ENCODE measurements at regions not wholly inside any gene's neighbourhood (a gene's known extent, or its start where the extent isn't known, plus 50 kb on each side); places are given as distances from the start of the nearest gene placed in this dataset.
A peak's percentile ranks its signal among the peaks of the same experiment; 100 is the strongest.
"Not testable (repeated sequence)": the region's sequence is repeated elsewhere in the genome, so short reads cannot be mapped to it uniquely, and the experiment has no call there.

- H3K4me3 Mint-ChIP-seq, result no peak overlapping the region
- peaks cover 5% of the 10 kb centered on the region for H3K36me3 Mint-ChIP-seq
- H3K27me3 Mint-ChIP-seq, result no peaks in the 10 kb centered on the region
- no peaks in the 10 kb centered on the region for H3K9me3 Mint-ChIP-seq
- peaks cover 49% of the 10 kb centered on the region for H3K4me1 Mint-ChIP-seq
- H3K27ac Mint-ChIP-seq, result peak overlapping the region; percentile 17
Observed at GRCh38 chr9:750249-750967, 91.1 kb upstream of the DMRT1 start.

- Mint-ChIP-seq H3K9me3 (no peaks in the 10 kb centered on the region), H3K4me3 (no peak overlapping the region), H3K36me3 (no peaks in the 10 kb centered on the region), H3K27ac (peak overlapping the region; percentile 6), H3K4me1 (peaks cover 49% of the 10 kb centered on the region), H3K27me3 (no peaks in the 10 kb centered on the region)
Observed at GRCh38 chr9:751137-752051, 90.1 kb upstream of the DMRT1 start.

- Mint-ChIP-seq H3K4me3 (no peak overlapping the region), H3K27ac (peak overlapping the region; percentile 27), H3K9me3 (no peaks in the 10 kb centered on the region), H3K4me1 (peaks cover 49% of the 10 kb centered on the region), H3K27me3 (no peaks in the 10 kb centered on the region), H3K36me3 (no peaks in the 10 kb centered on the region)
Observed at GRCh38 chr9:752201-752600, 89.3 kb upstream of the DMRT1 start.

GRCh38 chr9:752681-753200, 88.8 kb upstream of the DMRT1 start:
- no peaks in the 10 kb centered on the region for H3K9me3 Mint-ChIP-seq
- no peaks in the 10 kb centered on the region for H3K27me3 Mint-ChIP-seq
- peaks cover 44% of the 10 kb centered on the region for H3K4me1 Mint-ChIP-seq
- no peak overlapping the region for H3K27ac Mint-ChIP-seq
- no peaks in the 10 kb centered on the region for H3K36me3 Mint-ChIP-seq
- H3K4me3 Mint-ChIP-seq, result no peak overlapping the region

GRCh38 chr9:753734-754133, 87.8 kb upstream of the DMRT1 start:
- peaks cover 34% of the 10 kb centered on the region for H3K4me1 Mint-ChIP-seq
- H3K27ac Mint-ChIP-seq, H3K27me3 Mint-ChIP-seq, H3K9me3 Mint-ChIP-seq, H3K4me3 Mint-ChIP-seq, H3K36me3 Mint-ChIP-seq: not testable (repeated sequence)

- Mint-ChIP-seq H3K4me3 (no peak overlapping the region), H3K4me1 (peaks cover 28% of the 10 kb centered on the region), H3K36me3 (no peaks in the 10 kb centered on the region), H3K27me3 (no peaks in the 10 kb centered on the region), H3K9me3 (no peaks in the 10 kb centered on the region), H3K27ac (no peak overlapping the region)
Observed at GRCh38 chr9:754150-754931, 87.2 kb upstream of the DMRT1 start.

GRCh38 chr9:755454-756381, 85.8 kb upstream of the DMRT1 start:
- Mint-ChIP-seq H3K36me3 (no peaks in the 10 kb centered on the region), H3K4me1 (peaks cover 14% of the 10 kb centered on the region), H3K27me3 (no peaks in the 10 kb centered on the region), H3K27ac (no peak overlapping the region), H3K9me3 (no peaks in the 10 kb centered on the region), H3K4me3 (no peak overlapping the region)

GRCh38 chr9:757246-757881, 84.1 kb upstream of the DMRT1 start:
- Mint-ChIP-seq H3K27ac (no peak overlapping the region), H3K9me3 (no peaks in the 10 kb centered on the region)

GRCh38 chr9:758146-758545, 83.4 kb upstream of the DMRT1 start:
- Mint-ChIP-seq H3K27ac (no peak overlapping the region), H3K4me3 (no peak overlapping the region), H3K27me3 (no peaks in the 10 kb centered on the region), H3K9me3 (no peaks in the 10 kb centered on the region), H3K4me1 (no peaks in the 10 kb centered on the region), H3K36me3 (no peaks in the 10 kb centered on the region)

More at GRCh38 chr9:757246-757881, 84.1 kb upstream of the DMRT1 start:
- H3K4me1 Mint-ChIP-seq, result no peaks in the 10 kb centered on the region
- H3K36me3 Mint-ChIP-seq, result no peaks in the 10 kb centered on the region
- H3K4me3 Mint-ChIP-seq, result no peak overlapping the region
- H3K27me3 Mint-ChIP-seq, result no peaks in the 10 kb centered on the region

- H3K27me3 Mint-ChIP-seq, result no peaks in the 10 kb centered on the region
- no peaks in the 10 kb centered on the region for H3K36me3 Mint-ChIP-seq
- no peak overlapping the region for H3K27ac Mint-ChIP-seq
- no peaks in the 10 kb centered on the region for H3K9me3 Mint-ChIP-seq
- H3K4me3 Mint-ChIP-seq, result no peak overlapping the region
- peaks cover 6% of the 10 kb centered on the region for H3K4me1 Mint-ChIP-seq
Observed at GRCh38 chr9:759541-759940, 82.0 kb upstream of the DMRT1 start.

GRCh38 chr9:759983-760736, 81.3 kb upstream of the DMRT1 start:
- Mint-ChIP-seq H3K36me3 (no peaks in the 10 kb centered on the region), H3K27me3 (no peaks in the 10 kb centered on the region), H3K4me3 (no peak overlapping the region), H3K27ac (no peak overlapping the region), H3K4me1 (peaks cover 6% of the 10 kb centered on the region), H3K9me3 (no peaks in the 10 kb centered on the region)

- H3K27ac Mint-ChIP-seq, result no peak overlapping the region
- no peaks in the 10 kb centered on the region for H3K9me3 Mint-ChIP-seq
- H3K36me3 Mint-ChIP-seq, result no peaks in the 10 kb centered on the region
- H3K27me3 Mint-ChIP-seq, result peaks cover 2% of the 10 kb centered on the region
- no peak overlapping the region for H3K4me3 Mint-ChIP-seq
- H3K4me1 Mint-ChIP-seq, result peaks cover 6% of the 10 kb centered on the region
Observed at GRCh38 chr9:761176-761792, 80.2 kb upstream of the DMRT1 start.

GRCh38 chr9:761793-762560, 79.5 kb upstream of the DMRT1 start:
- Mint-ChIP-seq H3K27me3 (peaks cover 2% of the 10 kb centered on the region), H3K9me3 (no peaks in the 10 kb centered on the region), H3K4me1 (peaks cover 6% of the 10 kb centered on the region), H3K27ac (no peak overlapping the region), H3K36me3 (no peaks in the 10 kb centered on the region), H3K4me3 (no peak overlapping the region)
